GM19351 (cell line): ENCODE measurements at regions not wholly inside any gene's neighbourhood (a gene's known extent, or its start where the extent isn't known, plus 50 kb on each side); places are given as distances from the start of the nearest gene placed in this dataset.
"Not testable (repeated sequence)": the region's sequence is repeated elsewhere in the genome, so short reads cannot be mapped to it uniquely, and the experiment has no call there.

ENCODE experiments used
- ATAC-seq: cut with Tn5 transposase; IDR thresholded peaks from one replicate; pipeline ENCODE4 v1.9.1; 2021; ENCODE audit warnings: mild to moderate bottlenecking, moderate library complexity; ENCODE audit not compliant: unreplicated experiment

- no peak for ATAC-seq
Observed at GRCh38 chr18:43936176-43936575, 658.9 kb upstream of the SYT4 start.

GRCh38 chr18:43949291-43949690, 672.0 kb upstream of the SYT4 start:
- ATAC-seq = no peak

GRCh38 chr18:43950062-43950461, 672.8 kb upstream of the SYT4 start:
- no peak for ATAC-seq

GRCh38 chr18:43952398-43952797, 675.1 kb upstream of the SYT4 start:
- ATAC-seq = no peak

GRCh38 chr18:43961722-43962121, 684.4 kb upstream of the SYT4 start:
- ATAC-seq = no peak

- ATAC-seq = no peak
Observed at GRCh38 chr18:43964666-43965065, 687.4 kb upstream of the SYT4 start.

GRCh38 chr18:43965691-43966090, 688.4 kb upstream of the SYT4 start:
- ATAC-seq = no peak

GRCh38 chr18:43970656-43971055, 693.4 kb upstream of the SYT4 start:
- no peak for ATAC-seq

GRCh38 chr18:43978174-43978573, 700.9 kb upstream of the SYT4 start:
- ATAC-seq = no peak

GRCh38 chr18:43982582-43982981, 698.1 kb upstream of the SETBP1 start:
- ATAC-seq = no peak

GRCh38 chr18:43987061-43987460, 693.6 kb upstream of the SETBP1 start:
- ATAC-seq = not testable (repeated sequence)

GRCh38 chr18:43992741-43993140, 687.9 kb upstream of the SETBP1 start:
- no peak for ATAC-seq

- ATAC-seq = no peak
Observed at GRCh38 chr18:43994381-43994780, 686.3 kb upstream of the SETBP1 start.

- ATAC-seq = no peak
Observed at GRCh38 chr18:44013871-44014270, 666.8 kb upstream of the SETBP1 start.

GRCh38 chr18:44025421-44025820, 655.3 kb upstream of the SETBP1 start:
- ATAC-seq = no peak

GRCh38 chr18:44028109-44028508, 652.6 kb upstream of the SETBP1 start:
- ATAC-seq = no peak

GRCh38 chr18:44031063-44031462, 649.6 kb upstream of the SETBP1 start:
- no peak for ATAC-seq

- no peak for ATAC-seq
Observed at GRCh38 chr18:44033144-44033701, 647.5 kb upstream of the SETBP1 start.

- no peak for ATAC-seq
Observed at GRCh38 chr18:44035554-44035953, 645.1 kb upstream of the SETBP1 start.

GRCh38 chr18:44036501-44036900, 644.2 kb upstream of the SETBP1 start:
- ATAC-seq = no peak

GRCh38 chr18:44039216-44039615, 641.5 kb upstream of the SETBP1 start:
- ATAC-seq = no peak

GRCh38 chr18:44039826-44040225, 640.9 kb upstream of the SETBP1 start:
- no peak for ATAC-seq

- ATAC-seq = no peak
Observed at GRCh38 chr18:44041553-44041952, 639.1 kb upstream of the SETBP1 start.
